Peyer's patch (tissue), 4 donors: ENCODE measurements at regions not wholly inside any gene's neighbourhood (a gene's known extent, or its start where the extent isn't known, plus 50 kb on each side); places are given as distances from the start of the nearest gene placed in this dataset.

Experiments used
- POLR2A ChIP-seq, 2 donors: fragments of 450-650 bp; IDR thresholded peaks; one replicate each; pipeline ENCODE4 v1.5.1; 2017; ENCODE audit warnings: antibody characterized with exemption in 2 of 2, mild to moderate bottlenecking in 2 of 2, moderate library complexity in 2 of 2
- TF ChIP-seq, protein P1 (sequence below), 6 experiments: fragments of 450-650 bp in 4 of 6; fragments of 200-600 bp in 2 of 6; sonication (generic) in 1 of 6; IDR thresholded peaks; one replicate each; pipeline ENCODE4 v1.5.1; 2017 to 2019; ENCODE audit warnings: antibody characterized with exemption in 6 of 6, mild to moderate bottlenecking in 3 of 6, moderate library complexity in 1 of 6

DNA sequence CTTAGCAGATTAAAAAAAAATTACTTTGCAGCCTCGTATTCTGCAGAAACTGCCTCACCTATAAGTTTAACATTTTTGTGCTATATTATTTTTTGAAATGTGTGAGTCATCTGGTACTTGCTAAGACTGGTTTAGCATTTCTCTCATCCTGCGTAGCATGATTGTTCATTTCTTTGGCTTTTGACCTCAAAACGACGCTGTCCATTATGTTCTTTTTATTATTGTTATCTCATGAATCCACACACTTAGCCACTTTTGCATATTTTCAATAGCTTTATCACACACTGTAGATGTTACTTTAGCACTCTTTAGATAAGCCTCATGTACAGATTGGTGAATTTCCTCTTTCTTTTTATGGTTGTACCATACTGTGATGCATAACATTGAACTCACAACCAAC is 1004.9 kb upstream of the NCAM2 start:
- TF ChIP-seq, protein P1, sequence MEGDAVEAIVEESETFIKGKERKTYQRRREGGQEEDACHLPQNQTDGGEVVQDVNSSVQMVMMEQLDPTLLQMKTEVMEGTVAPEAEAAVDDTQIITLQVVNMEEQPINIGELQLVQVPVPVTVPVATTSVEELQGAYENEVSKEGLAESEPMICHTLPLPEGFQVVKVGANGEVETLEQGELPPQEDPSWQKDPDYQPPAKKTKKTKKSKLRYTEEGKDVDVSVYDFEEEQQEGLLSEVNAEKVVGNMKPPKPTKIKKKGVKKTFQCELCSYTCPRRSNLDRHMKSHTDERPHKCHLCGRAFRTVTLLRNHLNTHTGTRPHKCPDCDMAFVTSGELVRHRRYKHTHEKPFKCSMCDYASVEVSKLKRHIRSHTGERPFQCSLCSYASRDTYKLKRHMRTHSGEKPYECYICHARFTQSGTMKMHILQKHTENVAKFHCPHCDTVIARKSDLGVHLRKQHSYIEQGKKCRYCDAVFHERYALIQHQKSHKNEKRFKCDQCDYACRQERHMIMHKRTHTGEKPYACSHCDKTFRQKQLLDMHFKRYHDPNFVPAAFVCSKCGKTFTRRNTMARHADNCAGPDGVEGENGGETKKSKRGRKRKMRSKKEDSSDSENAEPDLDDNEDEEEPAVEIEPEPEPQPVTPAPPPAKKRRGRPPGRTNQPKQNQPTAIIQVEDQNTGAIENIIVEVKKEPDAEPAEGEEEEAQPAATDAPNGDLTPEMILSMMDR (IDR thresholded peaks at IDR 0.05) = no peak
- no peak for TF ChIP-seq POLR2A (IDR thresholded peaks at IDR 0.05)
